DND-41 (cell line): ENCODE measurements at regions not wholly inside any gene's neighbourhood (a gene's known extent, or its start where the extent isn't known, plus 50 kb on each side); places are given as distances from the start of the nearest gene placed in this dataset.

ENCODE experiments used
- ATAC-seq: fragments of 200-7000 bp; cut with Tn5 transposase; 3 replicates; pipeline ENCODE4 v1.9.1; 2021; ENCODE audit warnings: low read depth; ENCODE audit not compliant: insufficient read depth
- DNase-seq: peaks from one replicate; pipeline ENCODE4 v3.0.0-alpha.2; 2020
- H2AFZ ChIP-seq: 2 replicates; pipeline ENCODE4 v1.6.0; 2012; ENCODE audit warnings: low read depth, low read length
- H3K27ac ChIP-seq: 2 replicates; pipeline ENCODE4 v1.5.1; 2012; ENCODE audit warnings: low read length, inconsistent platforms
- H3K27me3 ChIP-seq: fragments of 200-600 bp; sonication (generic); 2 replicates; pipeline ENCODE4 v1.6.0; 2012; ENCODE audit warnings: low read length, mild to moderate bottlenecking, inconsistent platforms; ENCODE audit not compliant: insufficient read depth, poor library complexity
- H3K36me3 ChIP-seq: 2 replicates; pipeline ENCODE4 v1.5.1; 2012; ENCODE audit warnings: low read length, inconsistent platforms; ENCODE audit not compliant: insufficient read depth
- H3K4me1 ChIP-seq: 2 replicates; pipeline ENCODE4 v1.5.1; 2012; ENCODE audit warnings: mild to moderate bottlenecking, low read length; ENCODE audit not compliant: insufficient read depth
- H3K4me2 ChIP-seq: 2 replicates; pipeline ENCODE4 v1.6.0; 2012; ENCODE audit warnings: mild to moderate bottlenecking, moderate library complexity, low read length, inconsistent platforms; ENCODE audit not compliant: insufficient read depth
- H3K4me3 ChIP-seq, 2 experiments: fragments of 200-600 bp in 1 of 2; shearing (Covaris generic) in 1 of 2; 2 replicates each; pipeline ENCODE4 v1.5.1; 2012 to 2016; ENCODE audit warnings: inconsistent platforms in 2 of 2, low read length in 2 of 2, mild to moderate bottlenecking in 2 of 2, low read depth in 1 of 2, moderate library complexity in 1 of 2
- H3K79me2 ChIP-seq: 2 replicates; pipeline ENCODE4 v1.6.0; 2012; ENCODE audit warnings: low read length, inconsistent platforms; ENCODE audit not compliant: insufficient read depth
- H3K9ac ChIP-seq: 2 replicates; pipeline ENCODE4 v1.6.0; 2012; ENCODE audit warnings: low read depth, mild to moderate bottlenecking, inconsistent platforms, low read length, moderate library complexity
- H3K9me3 ChIP-seq: 2 replicates; pipeline ENCODE4 v1.5.1; 2012; ENCODE audit warnings: low read length, moderate library complexity, mild to moderate bottlenecking, inconsistent platforms; ENCODE audit not compliant: insufficient read depth, severe bottlenecking
- H4K20me1 ChIP-seq: 2 replicates; pipeline ENCODE4 v1.6.0; 2012; ENCODE audit warnings: low read length; ENCODE audit not compliant: insufficient read depth
- CTCF ChIP-seq: IDR thresholded peaks from 2 replicates; pipeline ENCODE4 v1.5.1; 2012; ENCODE audit warnings: borderline replicate concordance, low read length, moderate library complexity, mild to moderate bottlenecking; ENCODE audit not compliant: poor library complexity, severe bottlenecking; ENCODE audit errors: extremely low read depth
- EZH2 ChIP-seq: IDR thresholded peaks from 3 replicates; pipeline ENCODE4 v1.6.1; 2012; ENCODE audit warnings: borderline replicate concordance, low read depth, mild to moderate bottlenecking, moderate library complexity, low read length, inconsistent platforms; ENCODE audit not compliant: severe bottlenecking

GRCh38 chr16:73614131-73614530, 566.2 kb upstream of the ZFHX3 start:
- Histone ChIP-seq H4K20me1 (no peaks in the 10 kb centered on the region), H3K4me3 (no peak overlapping the region), H3K9me3 (no peaks in the 10 kb centered on the region), H3K27ac (no peak overlapping the region), H3K9ac (no peak overlapping the region), H3K36me3 (no peaks in the 10 kb centered on the region), H3K4me2 (no peak overlapping the region), H3K4me1 (no peaks in the 10 kb centered on the region), H2AFZ (no peak overlapping the region), H3K79me2 (no peaks in the 10 kb centered on the region), H3K27me3 (peaks cover 24% of the 10 kb centered on the region)
- no peak for DNase-seq
- TF ChIP-seq CTCF (no peak), EZH2 (no peak)
- no peak for ATAC-seq

- no peak for TF ChIP-seq CTCF
- no peak for TF ChIP-seq EZH2
- Histone ChIP-seq H2AFZ (no peak overlapping the region), H3K4me1 (no peaks in the 10 kb centered on the region), H3K9ac (no peak overlapping the region), H3K79me2 (no peaks in the 10 kb centered on the region), H3K4me3 (no peak overlapping the region), H3K27ac (no peak overlapping the region), H4K20me1 (no peaks in the 10 kb centered on the region), H3K27me3 (peaks cover 23% of the 10 kb centered on the region), H3K4me2 (no peak overlapping the region), H3K9me3 (no peaks in the 10 kb centered on the region), H3K36me3 (no peaks in the 10 kb centered on the region)
- DNase-seq (no peak), ATAC-seq (no peak)
Measured at GRCh38 chr16:73610605-73611156, 562.8 kb upstream of the ZFHX3 start.

GRCh38 chr16:73610160-73610559, 562.2 kb upstream of the ZFHX3 start:
- TF ChIP-seq EZH2 (no peak), CTCF (no peak)
- Histone ChIP-seq H3K27me3 (peaks cover 21% of the 10 kb centered on the region), H3K9me3 (no peaks in the 10 kb centered on the region), H3K4me3 (no peak overlapping the region), H3K4me2 (no peak overlapping the region), H3K27ac (no peak overlapping the region), H3K79me2 (no peaks in the 10 kb centered on the region), H3K4me1 (no peaks in the 10 kb centered on the region), H3K36me3 (no peaks in the 10 kb centered on the region), H2AFZ (no peak overlapping the region), H4K20me1 (no peaks in the 10 kb centered on the region), H3K9ac (no peak overlapping the region)
- DNase-seq, result no peak
- no peak for ATAC-seq

GRCh38 chr16:73608911-73609310, 561.0 kb upstream of the ZFHX3 start:
- no peak overlapping the region for H3K4me2 ChIP-seq
- no peak overlapping the region for H2AFZ ChIP-seq
- no peak overlapping the region for H3K27ac ChIP-seq
- H3K79me2 ChIP-seq, result no peaks in the 10 kb centered on the region
- ATAC-seq, result no peak
- H3K4me1 ChIP-seq, result no peaks in the 10 kb centered on the region
- H3K9ac ChIP-seq, result no peak overlapping the region
- DNase-seq, result no peak
- H3K27me3 ChIP-seq, result peaks cover 18% of the 10 kb centered on the region
- H3K36me3 ChIP-seq, result no peaks in the 10 kb centered on the region
- H3K9me3 ChIP-seq, result no peaks in the 10 kb centered on the region
- no peak overlapping the region for H3K4me3 ChIP-seq
- H4K20me1 ChIP-seq, result no peaks in the 10 kb centered on the region
- TF ChIP-seq CTCF, result no peak
- TF ChIP-seq EZH2, result no peak
